GM19324 (cell line): ENCODE measurements at regions not wholly inside any gene's neighbourhood (a gene's known extent, or its start where the extent isn't known, plus 50 kb on each side); places are given as distances from the start of the nearest gene placed in this dataset.
"Not testable (repeated sequence)": the region's sequence is repeated elsewhere in the genome, so short reads cannot be mapped to it uniquely, and the experiment has no call there.

ENCODE experiments used
- ATAC-seq: cut with Tn5 transposase; IDR thresholded peaks from one replicate; pipeline ENCODE4 v1.9.1; 2021; ENCODE audit warnings: mild to moderate bottlenecking, moderate library complexity; ENCODE audit not compliant: unreplicated experiment, low FRiP score

GRCh38 chr21:8455279-8456128, 2065.9 kb upstream of the TPTE start:
- peak; percentile 53 for ATAC-seq

DNA sequence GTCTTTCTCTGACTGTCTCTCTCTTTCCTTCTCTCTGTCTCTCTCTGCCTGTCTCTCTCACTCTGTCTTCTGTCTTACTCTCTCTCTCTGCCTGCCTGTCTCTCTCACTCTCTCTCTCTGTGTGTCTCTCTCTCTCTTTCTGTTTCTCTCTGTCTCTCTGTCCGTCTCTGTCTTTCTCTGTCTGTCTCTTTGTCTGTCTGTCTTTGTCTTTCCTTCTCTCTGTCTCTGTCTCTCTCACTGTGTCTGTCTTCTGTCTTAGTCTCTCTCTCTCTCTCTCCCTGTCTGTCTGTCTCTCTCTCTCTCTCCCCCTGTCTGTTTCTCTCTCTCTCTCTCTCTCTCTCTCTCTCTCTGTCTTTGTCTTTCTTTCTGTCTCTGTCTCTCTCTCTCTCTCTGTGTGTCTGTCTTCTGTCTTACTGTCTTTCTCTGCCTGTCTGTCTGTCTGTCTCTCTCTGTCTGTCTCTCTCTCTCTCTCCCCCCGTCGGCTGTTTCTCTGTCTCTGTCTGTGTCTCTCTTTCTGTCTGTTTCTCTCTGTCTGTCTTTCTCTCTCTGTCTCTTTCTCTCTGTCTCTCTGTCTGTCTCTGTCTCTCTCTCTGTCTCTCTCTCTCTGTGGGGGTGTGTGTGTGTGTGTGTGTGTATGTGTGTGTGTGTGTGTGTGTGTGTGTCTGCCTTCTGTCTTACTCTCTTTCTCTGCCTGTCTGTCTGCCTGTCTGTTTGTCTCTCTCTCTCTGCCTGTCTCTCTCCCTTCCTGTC, 2056.8 kb upstream of the TPTE start:
- peak; percentile 92 for ATAC-seq

DNA sequence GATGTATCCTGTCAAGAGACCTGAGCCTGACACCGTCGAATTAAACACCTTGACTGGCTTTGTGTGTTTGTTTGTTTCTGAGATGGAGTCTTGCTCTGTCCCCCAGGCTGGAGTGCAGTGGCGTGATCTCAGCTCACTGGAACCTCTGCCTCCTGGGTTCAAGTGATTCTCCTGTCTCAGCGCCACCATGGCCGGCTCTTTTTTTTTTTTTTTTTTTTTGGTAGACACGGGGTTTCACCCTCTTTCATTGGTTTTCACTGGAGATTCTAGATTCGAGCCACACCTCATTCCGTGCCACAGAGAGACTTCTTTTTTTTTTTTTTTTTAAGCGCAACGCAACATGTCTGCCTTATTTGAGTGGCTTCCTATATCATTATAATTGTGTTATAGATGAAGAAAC, 2054.7 kb upstream of the TPTE start:
- not testable (repeated sequence) for ATAC-seq
